Mesenteric fat pad (tissue), 1 donor: ENCODE measurements at regions not wholly inside any gene's neighbourhood (a gene's known extent, or its start where the extent isn't known, plus 50 kb on each side); places are given as distances from the start of the nearest gene placed in this dataset.

Source experiments
- DNase-seq: peaks from one replicate; pipeline ENCODE4 v3.0.0-alpha.2; 2020; ENCODE audit warnings: low spot score
- donor health status: DM: yes; HTN: yes; CAD: no.

DNA sequence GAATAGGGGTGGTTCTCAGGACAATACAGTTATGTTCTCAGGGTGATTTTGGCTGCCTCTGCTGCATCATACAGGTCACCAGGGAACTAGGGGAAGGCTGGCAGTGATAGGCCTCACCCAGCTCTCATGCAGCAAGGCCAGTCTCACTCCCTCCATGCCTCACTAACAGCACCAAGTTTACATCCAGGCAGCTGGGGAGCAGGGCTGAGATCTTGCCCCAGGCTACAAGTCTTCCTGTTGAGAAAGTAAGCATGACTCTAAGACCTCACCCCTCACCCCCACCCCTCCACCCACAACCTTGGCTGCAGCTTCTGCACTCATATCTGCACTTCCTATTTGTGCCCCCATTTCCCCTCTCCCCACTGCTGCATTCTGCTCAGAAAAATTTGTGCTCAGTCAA is 481.2 kb downstream of the ACTL7B start:
- DNase-seq: no peak

- DNase-seq: no peak
These were observed 488.6 kb downstream of the ACTL7B start for GRCh38 chr9:108367188-108367587.

DNA sequence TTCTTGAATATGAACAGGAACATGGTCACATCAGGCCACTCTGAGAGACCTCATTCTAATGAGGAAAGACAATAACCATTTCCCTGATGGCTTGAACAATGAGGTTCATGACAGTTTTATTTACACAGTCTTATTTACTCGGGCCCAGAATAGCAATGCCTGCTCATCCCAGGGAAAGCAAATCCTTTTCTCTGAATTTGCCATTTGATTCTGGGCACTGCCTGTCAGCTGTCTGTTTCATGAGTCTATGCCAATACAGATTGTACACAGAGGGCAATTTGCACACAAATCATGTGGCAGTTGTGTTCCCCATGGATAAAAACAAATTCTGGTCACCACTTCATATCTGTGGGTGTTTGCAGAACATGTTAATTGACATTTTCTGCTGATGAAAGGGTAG is 492.5 kb downstream of the ACTL7B start:
- no peak for DNase-seq

GRCh38 chr9:108360304-108360703 is 495.5 kb downstream of the ACTL7B start:
- no peak for DNase-seq

DNA sequence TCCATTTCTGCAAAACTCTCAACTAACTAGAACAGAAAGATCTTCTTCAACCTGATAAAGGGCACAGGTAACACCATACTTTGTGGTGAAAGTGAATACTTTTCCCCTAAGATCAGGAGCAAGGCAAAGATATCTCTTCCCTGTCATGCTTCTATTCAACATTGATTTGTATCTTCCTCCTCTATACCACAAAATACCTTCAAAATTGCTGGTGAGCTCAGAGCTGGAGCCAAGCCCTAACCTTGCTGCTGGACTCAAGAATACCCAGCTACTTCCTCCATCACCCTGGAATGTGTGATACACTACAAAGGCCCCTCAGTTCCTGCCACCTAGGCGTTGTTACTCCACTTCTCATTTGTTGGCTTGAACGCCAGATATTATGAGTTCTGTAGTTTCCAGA is 499.0 kb downstream of the ACTL7B start:
- no peak for DNase-seq

DNA sequence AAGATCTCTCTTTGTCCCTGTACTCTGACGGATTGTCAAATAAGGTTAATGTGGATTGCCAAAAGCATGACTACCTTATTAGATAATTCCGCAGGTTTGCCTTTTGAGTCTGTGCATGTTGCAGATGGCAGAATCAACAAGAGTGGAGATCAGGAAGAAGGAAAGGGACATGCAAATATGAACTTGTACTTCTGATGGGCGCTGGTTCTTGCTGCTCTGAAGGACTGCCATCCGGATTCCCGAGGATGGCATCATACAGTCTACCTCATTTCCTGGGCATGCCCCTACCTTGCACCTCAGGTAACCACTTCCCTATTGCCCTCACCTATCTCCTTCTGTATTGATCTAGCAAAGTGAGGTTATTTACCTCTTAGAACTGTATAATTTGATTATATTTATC is 504.2 kb downstream of the ACTL7B start:
- no peak for DNase-seq

GRCh38 chr9:108347463-108348188 is 508.2 kb downstream of the ACTL7B start:
- no peak for DNase-seq

- no peak for DNase-seq
These were observed 510.0 kb downstream of the ACTL7B start for GRCh38 chr9:108345826-108346225.

DNA sequence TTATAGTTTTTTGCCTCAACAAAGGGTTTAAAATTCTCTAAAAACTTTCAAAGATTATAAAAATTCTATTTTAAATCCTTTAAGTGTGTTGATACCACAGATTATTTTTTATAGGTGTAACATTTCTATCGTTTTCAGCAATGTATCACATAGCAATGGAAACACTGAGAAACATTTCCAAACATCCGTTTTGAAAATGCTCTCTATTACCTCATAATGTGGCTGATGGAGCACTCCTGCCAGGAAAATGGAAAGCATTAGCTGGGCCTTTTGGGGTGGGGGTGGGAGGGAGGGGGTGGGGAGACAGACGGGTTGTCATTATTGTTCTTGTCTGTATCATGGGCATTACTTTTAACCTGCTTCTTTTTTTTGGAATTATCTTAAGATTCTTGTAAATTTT is 516.5 kb downstream of the ACTL7B start:
- no peak for DNase-seq

DNA sequence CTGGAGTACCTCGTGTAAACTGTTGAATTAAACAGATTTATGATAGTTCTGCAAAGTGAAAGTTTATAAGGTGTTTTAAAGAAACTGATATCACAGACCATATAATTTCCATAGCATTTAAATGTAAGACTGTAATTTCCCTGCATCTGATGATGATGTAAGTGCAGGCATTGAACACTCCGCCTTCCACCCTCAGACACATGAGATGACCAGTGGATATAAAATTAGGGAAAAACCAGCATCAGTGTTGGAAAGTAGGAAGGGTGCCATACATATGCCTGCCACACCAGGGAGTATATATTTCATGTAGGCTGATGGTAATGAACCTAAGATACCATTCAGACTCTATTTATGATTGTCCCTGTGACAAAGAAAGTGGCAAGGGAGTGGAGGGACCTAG is 519.2 kb downstream of the ACTL7B start:
- no peak for DNase-seq

DNA sequence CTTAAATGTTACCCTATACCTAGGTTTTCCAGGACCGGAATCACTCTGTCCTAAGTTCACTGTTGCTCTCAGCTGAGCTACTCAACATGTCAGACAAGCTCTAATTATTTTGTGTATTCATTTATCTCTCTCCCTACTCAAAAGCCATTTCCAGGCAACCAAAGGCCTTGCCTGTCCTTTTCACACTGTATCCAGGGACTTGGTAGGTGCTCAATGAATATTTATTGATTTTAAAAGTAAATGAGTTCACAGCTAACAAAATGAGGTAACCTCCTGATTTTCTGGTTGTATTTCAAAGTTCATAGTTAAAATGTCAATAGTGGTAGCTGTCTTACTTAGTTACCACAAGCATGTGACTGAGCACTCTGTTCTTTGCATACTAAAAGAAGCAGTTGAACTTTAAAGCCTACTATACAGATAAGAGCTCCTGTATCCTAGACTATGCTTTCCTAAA is 522.2 kb downstream of the ACTL7B start:
- DNase-seq: no peak

DNA sequence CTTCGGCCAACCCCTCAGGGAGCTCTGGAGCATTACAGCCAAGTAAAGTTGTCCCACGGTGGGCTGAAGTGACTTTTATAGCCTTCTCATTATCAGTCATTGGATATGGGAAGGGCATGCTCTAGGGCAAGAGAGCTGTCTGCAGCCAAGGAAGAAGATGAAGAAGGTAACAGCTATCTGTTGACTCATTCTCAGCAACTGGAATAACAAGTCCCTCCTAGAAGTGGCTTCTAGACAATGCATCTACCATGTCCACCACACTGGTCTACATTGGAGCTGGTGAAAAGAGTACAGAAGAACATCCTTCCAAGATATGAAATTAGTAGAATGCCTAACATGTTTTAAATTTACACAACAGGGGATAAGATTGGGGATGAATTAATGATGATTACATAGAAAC is 524.2 kb downstream of the ACTL7B start:
- no peak for DNase-seq

DNA sequence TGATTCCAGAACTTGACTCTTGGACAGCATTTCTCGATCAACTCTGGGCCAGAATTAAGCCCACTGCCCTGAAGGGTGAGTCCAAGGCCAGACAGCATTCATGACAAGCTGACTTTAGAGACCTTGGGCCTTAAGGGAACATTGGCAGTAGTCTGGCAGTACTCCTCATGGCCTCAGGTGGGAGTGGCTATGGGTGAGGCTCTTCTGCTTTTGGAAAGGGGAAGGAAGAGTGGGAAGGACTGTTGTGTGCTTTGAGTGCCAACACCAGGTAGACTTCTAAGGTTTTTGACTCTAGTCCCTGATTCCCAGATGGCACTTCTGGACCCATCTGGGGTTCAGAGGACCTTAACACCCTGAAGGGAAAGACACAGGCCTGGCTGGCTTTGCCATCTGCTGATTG is 530.4 kb downstream of the ACTL7B start:
- DNase-seq: no peak

DNA sequence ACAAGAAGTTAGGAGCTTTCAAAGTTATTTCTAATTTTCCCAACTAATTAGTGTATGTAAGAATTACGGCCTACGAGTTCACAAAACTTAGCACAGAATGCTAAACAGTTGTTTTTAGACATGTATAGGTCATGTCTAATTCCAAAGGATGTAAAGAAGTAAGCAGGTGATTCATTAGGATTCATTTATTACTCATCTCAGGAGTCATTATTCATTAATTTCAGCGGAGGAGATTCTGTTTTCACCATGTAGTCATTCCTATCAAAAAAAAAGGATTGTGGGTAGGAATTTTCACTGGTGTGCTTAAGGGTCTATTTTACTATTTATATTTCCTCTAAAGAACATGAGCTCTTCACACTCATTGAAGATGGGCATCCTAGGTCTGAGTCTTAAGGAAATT is 532.2 kb downstream of the ACTL7B start:
- DNase-seq: no peak

- DNase-seq: no peak
These were observed 533.3 kb downstream of the ACTL7B start for GRCh38 chr9:108322326-108323098.

DNA sequence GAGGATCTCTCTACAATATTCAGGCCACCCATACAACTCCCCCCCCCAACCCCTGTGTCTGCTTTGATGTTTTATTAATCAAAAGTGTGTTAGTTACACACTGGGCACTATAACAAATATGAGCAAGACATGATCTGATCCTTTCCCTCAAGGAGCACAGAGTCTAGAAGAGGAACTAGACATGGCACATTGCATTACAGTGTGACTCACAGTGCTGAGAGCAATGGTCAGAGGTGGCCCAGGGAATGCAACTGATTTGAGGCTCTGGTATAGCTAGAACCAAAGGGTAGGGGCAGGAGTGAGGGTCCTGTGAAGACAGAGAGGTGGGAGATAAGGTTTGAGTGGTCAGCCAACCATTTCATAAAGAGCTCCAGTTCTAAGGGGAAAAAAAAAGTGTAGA is 539.2 kb downstream of the ACTL7B start:
- DNase-seq: no peak

- no peak for DNase-seq
These were observed 539.7 kb downstream of the ACTL7B start for GRCh38 chr9:108316066-108316465.

GRCh38 chr9:108311745-108312144 is 544.0 kb downstream of the ACTL7B start:
- DNase-seq: no peak

- DNase-seq: no peak
These were observed 545.6 kb downstream of the ACTL7B start for GRCh38 chr9:108310202-108310601.

- no peak for DNase-seq
These were observed 555.2 kb downstream of the ACTL7B start for GRCh38 chr9:108300306-108301287.

GRCh38 chr9:108297073-108297472 is 558.7 kb downstream of the ACTL7B start:
- DNase-seq: no peak

DNA sequence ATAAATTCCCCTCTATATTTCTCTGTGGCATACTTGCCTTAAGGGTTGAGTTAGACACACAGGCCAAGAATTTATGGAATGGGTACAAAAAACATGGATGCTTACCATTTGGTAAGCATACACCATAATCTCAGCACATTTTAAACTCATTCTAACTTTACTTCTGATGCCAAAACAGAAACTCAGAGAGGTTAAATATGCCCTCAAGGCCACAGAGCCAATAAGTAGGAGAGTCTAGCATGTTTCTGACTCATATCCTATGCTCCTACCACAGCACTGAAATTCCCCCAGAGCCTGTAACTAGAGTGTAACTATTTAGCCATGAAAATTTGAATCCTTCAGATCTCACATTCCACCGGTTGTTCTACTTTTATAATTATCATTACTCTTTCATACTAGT is 559.7 kb downstream of the ACTL7B start:
- no peak for DNase-seq
